ENCODE measurements at regions not wholly inside any gene's neighbourhood (a gene's known extent, or its start where the extent isn't known, plus 50 kb on each side); places are given as distances from the start of the nearest gene placed in this dataset.

GRCh38 chr4:175176710-175177109, 258.6 kb downstream of the ADAM29 start:
- TF ChIP-seq POLR2AphosphoS5 (IDR thresholded peaks at IDR 0.05; ENCODE audit: control insufficient read depth, insufficient read depth, low read depth, low read length) (no peak), ZNF384 (IDR thresholded peaks at IDR 0.05; ENCODE audit: low read depth, low read length) (no peak), RB1 (IDR thresholded peaks at IDR 0.05; ENCODE audit: low read depth) (no peak), MYC (IDR thresholded peaks at IDR 0.05; ENCODE audit: low read depth, low read length) (no peak), MYC (CRISPR knock-in tag; IDR thresholded peaks at IDR 0.05; ENCODE audit: borderline replicate concordance, low read depth) (no peak), KLF16 (IDR thresholded peaks at IDR 0.05) (no peak), ATF2 (CRISPR knock-in tag; IDR thresholded peaks at IDR 0.05) (no peak), ZC3H11A (IDR thresholded peaks at IDR 0.05; ENCODE audit: low read depth, low read length) (no peak), ZNF239 (CRISPR knock-in tag; IDR thresholded peaks at IDR 0.05) (no peak)
- TF ChIP-seq, protein P1, sequence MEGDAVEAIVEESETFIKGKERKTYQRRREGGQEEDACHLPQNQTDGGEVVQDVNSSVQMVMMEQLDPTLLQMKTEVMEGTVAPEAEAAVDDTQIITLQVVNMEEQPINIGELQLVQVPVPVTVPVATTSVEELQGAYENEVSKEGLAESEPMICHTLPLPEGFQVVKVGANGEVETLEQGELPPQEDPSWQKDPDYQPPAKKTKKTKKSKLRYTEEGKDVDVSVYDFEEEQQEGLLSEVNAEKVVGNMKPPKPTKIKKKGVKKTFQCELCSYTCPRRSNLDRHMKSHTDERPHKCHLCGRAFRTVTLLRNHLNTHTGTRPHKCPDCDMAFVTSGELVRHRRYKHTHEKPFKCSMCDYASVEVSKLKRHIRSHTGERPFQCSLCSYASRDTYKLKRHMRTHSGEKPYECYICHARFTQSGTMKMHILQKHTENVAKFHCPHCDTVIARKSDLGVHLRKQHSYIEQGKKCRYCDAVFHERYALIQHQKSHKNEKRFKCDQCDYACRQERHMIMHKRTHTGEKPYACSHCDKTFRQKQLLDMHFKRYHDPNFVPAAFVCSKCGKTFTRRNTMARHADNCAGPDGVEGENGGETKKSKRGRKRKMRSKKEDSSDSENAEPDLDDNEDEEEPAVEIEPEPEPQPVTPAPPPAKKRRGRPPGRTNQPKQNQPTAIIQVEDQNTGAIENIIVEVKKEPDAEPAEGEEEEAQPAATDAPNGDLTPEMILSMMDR (IDR thresholded peaks at IDR 0.05 in 2 of 3, conservative IDR thresholded peaks at IDR 0.05 in 1 of 3; ENCODE audit: insufficient read depth in 2 of 3, low read depth in 1 of 3, low read length in 3 of 3) = no peak

Data from K562 (cell line).